C4-2B (cell line): ENCODE measurements at regions not wholly inside any gene's neighbourhood (a gene's known extent, or its start where the extent isn't known, plus 50 kb on each side); places are given as distances from the start of the nearest gene placed in this dataset.

Experiments used
- ZFX ChIP-seq: fragments of 450-650 bp; IDR thresholded peaks from 2 replicates; pipeline ENCODE4 v1.6.1; 2017
- TF ChIP-seq, protein P1 (sequence below): fragments of 450-650 bp; conservative IDR thresholded peaks from 2 replicates; pipeline ENCODE4 v1.5.1; 2017; ENCODE audit warnings: mild to moderate bottlenecking

DNA sequence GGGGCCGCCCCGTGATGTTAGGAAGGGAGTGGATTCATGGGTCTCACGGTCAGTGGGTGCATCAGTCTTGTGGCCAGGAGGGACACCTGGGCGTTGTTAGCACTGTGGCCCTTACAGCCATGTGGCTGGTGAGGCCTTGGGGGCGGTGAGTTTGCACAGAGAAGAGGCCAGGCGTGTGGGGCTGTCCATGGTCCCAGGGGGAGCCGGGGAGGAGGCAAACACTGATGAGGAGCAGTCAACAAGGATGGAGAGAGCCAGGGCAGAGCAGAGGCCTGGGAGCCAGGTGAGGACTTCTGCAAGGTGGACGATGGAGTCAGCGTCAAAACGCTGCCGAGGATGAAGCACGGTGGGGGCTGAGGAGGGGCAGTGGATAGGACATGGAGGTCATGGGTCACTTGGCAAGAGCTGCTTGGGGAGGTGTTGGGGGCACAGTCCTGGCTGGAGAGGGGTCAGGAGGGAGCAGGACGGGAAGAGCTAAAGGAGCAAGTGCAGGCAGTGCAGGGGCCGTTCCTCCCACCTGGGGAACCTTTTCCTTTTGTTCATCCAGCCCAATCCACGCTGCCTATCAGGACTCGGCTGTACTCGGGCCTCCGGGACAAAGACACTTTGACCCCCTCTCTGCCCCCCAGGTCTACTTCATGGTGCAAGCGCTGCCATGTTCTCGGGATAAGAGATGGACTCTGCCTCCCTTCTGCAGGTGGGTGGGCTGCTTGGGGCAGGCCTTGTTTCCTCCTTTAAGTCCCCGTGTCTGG, 801.1 kb downstream of the TBC1D22A start:
- TF ChIP-seq, protein P1, sequence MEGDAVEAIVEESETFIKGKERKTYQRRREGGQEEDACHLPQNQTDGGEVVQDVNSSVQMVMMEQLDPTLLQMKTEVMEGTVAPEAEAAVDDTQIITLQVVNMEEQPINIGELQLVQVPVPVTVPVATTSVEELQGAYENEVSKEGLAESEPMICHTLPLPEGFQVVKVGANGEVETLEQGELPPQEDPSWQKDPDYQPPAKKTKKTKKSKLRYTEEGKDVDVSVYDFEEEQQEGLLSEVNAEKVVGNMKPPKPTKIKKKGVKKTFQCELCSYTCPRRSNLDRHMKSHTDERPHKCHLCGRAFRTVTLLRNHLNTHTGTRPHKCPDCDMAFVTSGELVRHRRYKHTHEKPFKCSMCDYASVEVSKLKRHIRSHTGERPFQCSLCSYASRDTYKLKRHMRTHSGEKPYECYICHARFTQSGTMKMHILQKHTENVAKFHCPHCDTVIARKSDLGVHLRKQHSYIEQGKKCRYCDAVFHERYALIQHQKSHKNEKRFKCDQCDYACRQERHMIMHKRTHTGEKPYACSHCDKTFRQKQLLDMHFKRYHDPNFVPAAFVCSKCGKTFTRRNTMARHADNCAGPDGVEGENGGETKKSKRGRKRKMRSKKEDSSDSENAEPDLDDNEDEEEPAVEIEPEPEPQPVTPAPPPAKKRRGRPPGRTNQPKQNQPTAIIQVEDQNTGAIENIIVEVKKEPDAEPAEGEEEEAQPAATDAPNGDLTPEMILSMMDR: no peak
- TF ChIP-seq ZFX: no peak
